ENCODE measurements at regions not wholly inside any gene's neighbourhood (a gene's known extent, or its start where the extent isn't known, plus 50 kb on each side); places are given as distances from the start of the nearest gene placed in this dataset.
"Not testable (repeated sequence)": the region's sequence is repeated elsewhere in the genome, so short reads cannot be mapped to it uniquely, and the experiment has no call there.

DNA sequence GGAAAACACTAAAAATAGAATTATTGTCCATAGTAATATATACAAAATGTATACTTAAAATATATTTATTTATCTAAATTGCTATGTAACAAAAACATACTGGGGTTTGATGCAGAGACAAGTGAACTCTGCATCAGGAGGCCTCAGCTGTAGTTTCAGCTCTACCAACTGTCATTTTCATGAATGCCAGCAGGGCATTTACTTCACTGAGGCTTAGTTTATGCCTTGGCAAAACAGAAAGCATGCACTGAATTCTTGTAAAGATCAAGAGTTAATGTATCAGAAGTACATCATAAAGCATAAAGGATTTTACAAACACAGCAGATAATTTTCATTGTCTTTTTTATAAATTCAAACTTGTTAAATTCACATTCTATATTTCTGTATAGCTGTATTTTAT is 577.0 kb downstream of the C4orf33 start:
- no peak for DNase-seq (ENCODE audit: low read depth in 2 of 2)

DNA sequence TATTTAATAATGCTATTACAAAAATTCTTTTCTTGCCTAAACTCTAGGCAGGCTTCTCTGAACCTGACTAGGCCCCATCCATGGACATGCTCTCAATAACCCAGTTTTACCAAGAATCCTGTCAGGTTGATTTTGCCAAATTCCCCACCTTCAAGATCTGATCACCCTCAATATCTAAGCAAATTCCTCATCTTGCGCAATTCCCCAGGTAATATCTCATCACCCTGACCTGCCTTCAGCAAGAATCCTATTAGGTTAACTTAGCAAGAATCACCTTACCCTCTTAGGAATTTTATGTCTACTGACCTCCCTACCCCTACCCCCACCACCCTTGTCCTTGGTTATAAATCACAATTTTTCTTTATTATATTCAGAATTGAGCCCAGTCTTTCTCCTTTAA is 579.1 kb downstream of the C4orf33 start:
- DNase-seq (ENCODE audit: low read depth in 2 of 2): no peak

DNA sequence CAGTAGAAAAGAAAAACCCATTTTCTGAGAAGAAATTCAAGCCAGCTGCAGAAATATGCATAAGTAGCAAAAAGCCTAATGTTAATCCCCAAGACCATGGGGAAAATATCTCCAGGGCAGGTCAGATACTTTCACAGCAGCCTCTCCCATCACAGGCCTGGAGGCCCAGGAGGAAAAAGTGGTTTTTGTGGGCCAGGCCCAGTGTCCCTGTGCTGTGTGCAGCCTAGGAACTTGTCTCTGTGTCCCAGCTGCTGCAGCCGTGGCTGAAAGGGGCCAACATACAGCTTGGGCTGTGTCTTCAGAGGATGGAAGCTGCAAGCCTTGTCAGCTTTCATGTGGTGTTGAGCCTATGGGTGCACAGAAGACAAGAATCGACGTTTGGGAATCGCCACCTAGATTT is 581.0 kb downstream of the C4orf33 start:
- no peak for DNase-seq (ENCODE audit: low read depth in 2 of 2)

DNA sequence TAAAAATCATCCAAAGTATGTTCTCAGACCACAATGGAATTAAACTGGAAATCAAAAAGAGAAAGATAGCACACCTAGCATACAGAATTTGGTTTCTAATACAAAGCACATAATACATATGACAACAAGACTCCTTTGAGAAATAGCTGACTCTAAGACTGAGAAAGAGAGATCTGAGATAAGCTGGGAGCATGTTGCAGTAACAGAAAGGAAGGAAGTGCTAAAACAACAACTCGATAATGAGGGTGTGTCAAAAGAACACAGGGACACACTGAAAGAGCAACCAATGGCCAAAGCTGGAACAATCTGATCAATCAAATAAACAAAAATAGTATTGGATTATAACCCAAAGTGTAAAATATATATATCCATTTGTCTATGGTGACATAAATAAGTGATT is 586.6 kb downstream of the C4orf33 start:
- DNase-seq (ENCODE audit: low read depth in 2 of 2): no peak

DNA sequence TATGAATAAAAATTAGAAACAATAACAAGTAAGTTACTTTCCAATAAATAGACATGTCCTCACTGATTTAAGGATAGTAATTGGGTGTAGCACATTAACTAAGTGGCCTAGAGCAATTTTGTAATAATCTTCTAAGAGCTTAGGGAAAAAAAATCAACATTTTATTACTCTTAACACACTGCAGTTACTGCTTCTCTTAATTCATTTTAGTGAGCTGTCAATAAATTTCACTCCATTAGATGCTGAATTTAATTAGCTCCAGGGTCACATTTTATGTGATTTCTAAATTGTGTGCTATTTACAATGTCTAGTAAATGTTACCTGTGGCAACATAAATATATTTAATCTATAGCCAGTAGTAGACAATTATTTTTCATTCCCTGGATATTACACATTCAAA is 612.0 kb downstream of the C4orf33 start:
- DNase-seq (ENCODE audit: low read depth in 2 of 2): no peak

DNA sequence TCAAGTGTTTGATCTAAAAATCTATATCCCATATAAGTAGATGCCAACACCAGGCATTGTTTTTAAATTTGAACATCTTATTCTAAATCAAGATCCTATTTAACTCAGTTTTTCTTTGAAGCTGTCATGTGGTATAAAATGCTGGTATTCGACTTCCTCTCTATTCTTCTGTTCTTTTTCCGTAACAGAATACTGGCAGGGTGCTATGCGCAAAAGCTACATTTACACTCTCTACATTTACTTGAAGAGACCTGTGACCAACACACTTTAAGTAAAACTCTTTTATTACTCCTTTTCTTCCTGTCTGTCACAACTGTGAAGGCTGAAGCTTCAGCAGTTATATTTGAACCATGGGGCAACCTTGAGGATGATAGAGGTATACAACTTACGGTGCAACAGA is 612.8 kb downstream of the C4orf33 start:
- no peak for DNase-seq (ENCODE audit: low read depth in 2 of 2)

DNA sequence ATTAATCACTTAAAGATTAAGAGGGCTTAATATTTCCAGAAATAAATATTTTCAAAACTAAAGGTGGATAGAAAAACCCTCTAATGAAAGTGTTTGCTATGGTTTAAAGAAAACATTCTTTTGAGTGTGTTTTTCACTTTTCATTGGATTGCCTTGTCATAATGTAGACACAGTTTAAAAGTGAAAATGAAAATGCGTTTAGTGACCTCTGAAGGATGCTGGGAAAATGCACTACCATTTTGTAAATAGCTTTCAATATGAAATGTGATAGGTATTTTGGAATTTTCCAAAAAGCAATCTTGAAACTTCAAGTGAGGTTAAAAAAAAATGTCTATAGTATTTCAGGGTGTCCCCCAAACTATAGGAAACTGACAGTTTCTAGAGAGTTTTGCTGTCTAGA is 642.2 kb downstream of the C4orf33 start:
- no peak for DNase-seq (ENCODE audit: low read depth in 2 of 2)

DNA sequence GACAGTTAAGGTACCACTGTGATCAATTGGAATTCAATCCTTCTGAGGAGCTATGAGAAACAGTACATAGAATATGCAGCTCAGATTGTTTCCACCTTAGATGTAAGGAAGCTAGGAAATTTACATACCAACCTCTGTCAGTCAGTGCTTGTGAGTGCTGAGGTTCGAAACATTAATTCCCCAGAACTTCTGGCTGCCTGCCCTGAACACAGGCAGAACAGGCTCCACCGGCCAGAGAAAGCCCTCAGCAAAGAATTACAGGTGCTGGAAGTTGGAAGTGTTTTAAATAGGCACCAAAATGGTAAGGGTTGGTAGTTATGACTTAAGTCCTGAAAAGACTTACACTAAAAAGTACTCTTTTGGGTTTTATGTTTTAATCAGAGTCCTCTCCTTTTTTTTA is 651.8 kb downstream of the C4orf33 start:
- no peak for DNase-seq (ENCODE audit: low read depth in 2 of 2)

DNA sequence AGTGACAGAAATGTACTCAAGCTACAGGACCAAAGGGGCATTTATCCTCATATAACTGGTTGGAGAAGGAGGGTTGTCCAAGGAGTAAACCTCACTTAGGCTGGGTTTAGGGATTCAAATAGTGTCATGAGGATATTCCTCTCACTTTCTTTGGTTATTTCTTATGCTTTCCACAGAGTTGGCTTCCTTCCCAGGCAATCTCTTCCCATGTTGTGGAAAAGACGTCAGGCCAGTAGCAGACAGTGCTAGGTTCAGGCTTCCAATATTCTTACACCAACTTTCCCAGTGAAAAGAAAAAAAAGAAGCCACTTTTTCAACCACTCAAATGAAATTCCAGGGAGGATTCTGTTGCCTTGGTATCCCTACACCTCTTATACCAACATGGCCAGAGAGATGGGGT is 653.0 kb downstream of the C4orf33 start:
- DNase-seq (ENCODE audit: low read depth in 2 of 2): no peak

DNA sequence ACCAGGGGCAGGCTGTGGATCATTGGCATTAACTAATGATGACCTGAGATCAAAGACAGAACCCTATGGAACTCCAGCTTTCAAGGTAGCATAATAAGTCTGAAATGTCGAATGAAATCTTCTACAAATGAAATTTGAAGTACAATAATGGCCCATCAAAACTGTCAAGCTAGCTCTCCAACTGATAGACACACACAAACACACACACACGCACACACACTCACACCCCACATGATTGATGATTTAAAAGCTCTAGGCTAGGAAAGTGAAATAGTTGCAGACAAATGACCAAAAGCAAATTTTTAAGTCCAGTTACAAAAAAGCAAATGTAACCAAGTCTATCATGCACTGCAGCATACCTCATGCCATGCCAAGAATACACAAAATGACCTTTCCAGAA is 655.7 kb downstream of the C4orf33 start:
- no peak for DNase-seq (ENCODE audit: low read depth in 2 of 2)

DNA sequence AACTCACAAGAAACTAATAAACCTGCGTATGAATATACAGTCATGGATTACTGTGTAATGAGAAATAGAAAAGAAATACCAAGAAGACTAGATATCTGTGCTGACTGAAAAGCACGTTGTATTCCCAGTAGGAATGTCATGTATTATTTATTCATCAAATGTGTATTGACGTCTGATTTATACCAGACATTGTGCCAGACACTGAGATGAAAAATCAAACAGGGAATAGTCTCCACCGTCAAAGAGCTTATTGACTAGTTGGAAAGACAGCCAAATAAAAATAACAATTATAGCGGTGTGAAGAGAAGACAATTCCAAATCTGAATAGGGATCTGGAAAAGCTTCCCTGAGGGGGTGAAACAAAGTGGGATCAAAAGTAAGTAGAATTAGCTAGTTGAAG is 687.6 kb downstream of the C4orf33 start:
- DNase-seq (ENCODE audit: low read depth in 2 of 2): no peak

DNA sequence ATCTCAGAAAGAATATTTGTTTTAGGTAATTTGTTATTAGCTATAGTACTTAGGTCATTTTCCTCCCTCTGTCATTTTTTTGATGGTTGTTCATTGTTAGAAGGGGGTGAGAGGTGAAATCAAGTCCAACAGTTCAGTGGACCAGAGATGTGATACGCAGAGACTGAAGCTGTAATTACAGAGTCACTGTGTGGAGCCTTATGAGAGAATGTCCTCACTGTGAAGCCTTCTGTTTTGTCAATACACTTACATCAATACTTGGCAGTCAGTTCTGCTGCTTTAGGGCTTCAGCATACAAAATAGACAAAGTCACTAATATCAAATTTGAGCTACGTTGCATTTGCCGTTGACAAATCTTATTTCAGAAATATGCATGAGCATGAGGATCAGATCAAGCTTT is 692.5 kb downstream of the C4orf33 start:
- DNase-seq (ENCODE audit: low read depth in 2 of 2): no peak

DNA sequence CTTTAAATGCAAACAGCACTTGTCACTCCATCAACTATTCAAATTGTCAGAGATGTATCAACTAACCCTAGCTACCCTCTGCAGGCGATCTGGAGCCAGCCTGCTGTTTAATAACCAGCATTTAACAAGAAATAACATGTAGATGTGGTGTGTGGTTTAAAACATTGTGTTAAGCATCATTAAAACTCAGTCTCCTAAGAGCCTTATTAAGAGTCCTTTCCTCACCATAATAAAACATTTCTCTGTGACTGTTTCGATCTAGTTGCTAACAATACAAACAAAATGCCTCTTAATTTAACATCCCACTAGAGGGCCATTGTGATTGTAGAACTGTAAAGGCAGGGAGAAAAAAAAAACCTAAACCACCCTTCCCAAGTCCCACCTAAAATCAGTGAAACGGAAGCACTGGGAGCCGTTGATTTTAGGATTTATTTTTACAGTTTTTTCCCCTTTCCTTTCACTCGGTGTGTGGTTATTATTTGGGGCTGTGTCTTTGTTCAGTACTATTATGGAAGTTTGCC is 708.6 kb downstream of the C4orf33 start:
- DNase-seq (ENCODE audit: low read depth in 2 of 2): no peak

DNA sequence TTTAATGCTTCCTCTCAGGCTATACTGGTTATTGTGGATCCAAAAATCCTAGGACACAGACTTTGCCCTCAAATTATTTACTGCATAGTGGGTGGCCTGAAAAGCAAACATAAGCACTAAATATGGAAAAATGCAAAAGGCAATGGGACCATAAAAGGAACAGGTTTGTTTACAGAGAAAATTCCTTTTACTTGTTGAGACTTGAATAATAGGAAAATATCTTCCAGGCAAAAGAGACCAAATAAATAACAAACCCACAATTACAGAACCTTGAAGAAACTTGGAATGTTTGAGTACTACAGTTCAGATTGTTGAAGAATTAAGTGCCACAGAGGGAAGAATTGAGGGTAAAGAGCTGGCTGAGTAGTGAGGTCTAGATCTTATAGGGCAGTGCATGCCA is 711.0 kb downstream of the C4orf33 start:
- DNase-seq (ENCODE audit: low read depth in 2 of 2): no peak

DNA sequence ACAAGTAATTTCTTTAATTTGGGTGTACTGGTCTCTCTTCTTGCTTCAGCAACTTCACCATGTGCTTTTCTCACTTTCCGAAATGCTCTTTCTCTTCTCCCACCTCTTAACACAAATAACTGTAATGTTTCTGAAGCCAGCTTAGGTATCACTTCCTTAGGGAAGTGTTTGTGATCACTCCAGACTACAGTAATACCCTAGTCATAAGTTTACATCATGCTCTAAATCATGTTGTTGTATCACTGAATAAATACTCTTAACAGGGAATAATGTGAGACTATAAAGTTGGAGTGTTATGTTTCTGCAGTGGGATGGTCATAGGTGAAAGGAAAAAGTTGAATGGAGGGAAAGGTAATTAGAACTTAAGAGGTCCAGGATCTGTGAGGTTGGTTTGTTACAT is 712.3 kb downstream of the C4orf33 start:
- DNase-seq (ENCODE audit: low read depth in 2 of 2): no peak

DNA sequence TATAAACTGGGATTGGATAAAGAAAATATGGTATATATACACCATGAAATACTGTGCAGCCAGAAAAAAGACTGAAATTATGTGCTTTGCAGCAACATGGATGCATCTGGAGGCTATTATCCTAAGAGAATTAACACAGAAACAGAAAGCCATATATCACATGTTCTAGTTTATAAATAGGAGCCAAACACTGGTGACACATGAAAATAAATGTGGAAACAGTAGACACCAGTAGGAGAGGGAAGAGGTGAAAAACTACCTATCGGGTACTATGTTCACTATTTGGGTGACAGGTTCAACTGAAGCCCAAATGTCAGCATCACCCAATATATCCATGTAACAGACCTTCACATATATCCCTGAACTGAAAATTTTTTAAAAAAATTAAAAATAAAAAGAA is 725.1 kb downstream of the C4orf33 start:
- DNase-seq (ENCODE audit: low read depth in 2 of 2): no peak

DNA sequence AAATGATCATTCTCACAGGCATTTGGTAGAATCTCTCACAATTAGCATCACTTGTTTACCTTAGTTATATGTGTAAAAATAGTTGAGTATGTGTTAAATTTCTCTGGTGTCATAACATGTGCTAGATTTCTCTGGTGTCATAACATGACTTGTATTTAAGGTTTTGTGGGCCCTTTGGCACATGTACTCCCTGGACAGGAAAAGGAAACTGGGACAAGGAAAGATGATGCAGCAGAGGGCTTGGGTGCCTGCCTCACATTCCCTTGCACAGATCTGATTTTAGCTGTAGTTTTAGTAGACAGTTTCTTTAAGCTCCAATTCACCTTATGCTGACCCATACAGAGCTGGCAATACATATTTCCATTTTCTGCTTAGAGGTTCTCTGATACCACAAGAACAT is 726.0 kb downstream of the C4orf33 start:
- no peak for DNase-seq (ENCODE audit: low read depth in 2 of 2)

DNA sequence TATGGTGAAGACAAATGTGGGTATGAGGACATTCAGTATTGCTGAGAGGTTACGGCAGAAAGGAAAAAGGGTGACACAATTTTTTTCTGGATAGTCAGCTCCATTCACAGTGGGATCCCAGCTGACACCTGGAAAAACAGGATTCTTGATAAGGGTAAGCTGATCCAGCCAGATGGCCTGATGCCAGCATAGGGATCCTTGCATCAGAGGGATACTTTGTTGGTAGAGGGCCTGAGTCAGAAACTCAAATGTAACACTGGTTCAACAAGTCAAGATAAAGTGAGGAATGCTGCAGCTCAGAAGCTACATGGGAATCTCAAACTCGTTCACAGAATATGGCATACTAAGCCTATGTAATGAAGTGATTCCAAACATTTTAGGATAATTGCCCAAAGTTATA is 726.7 kb downstream of the C4orf33 start:
- DNase-seq (ENCODE audit: low read depth in 2 of 2): no peak

DNA sequence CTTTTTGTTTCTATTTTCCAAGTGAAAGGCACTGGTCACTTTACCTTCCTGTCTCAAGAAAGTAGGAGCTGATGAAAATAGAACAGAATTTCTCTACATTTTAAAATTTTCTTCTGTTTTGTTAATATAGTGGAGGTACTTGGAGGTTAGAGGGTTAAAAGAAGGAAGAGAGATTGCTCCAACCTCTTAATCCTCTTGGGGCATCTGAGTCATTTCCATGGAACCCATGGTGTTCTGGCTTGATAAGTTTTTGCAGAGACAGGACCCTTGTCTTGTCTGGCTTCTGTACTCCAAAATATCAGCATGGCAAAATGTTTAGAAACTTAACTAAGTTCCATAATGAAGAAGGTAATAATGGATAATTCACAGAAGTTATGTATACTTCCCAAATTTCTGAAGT is 727.2 kb downstream of the C4orf33 start:
- DNase-seq (ENCODE audit: low read depth in 2 of 2): no peak

DNA sequence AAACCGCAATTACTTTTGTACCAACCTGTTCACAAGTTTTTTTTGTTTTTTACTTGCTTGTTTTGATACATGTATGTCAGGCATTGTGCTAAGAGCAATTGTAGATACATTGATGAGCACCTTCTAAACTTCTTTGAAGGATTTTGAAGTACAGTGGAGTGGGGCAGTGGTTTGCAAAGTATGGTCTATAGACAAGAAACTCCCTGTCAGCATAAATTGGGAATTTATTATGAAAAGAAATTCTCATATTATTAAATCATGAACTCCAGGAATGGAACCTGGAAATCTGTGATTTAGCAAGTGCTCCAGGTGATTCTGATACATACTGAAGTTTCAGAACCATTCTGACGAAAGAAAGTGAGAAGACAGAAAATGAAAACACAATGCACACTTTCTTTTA is 733.4 kb downstream of the C4orf33 start:
- no peak for DNase-seq (ENCODE audit: low read depth in 2 of 2)

DNA sequence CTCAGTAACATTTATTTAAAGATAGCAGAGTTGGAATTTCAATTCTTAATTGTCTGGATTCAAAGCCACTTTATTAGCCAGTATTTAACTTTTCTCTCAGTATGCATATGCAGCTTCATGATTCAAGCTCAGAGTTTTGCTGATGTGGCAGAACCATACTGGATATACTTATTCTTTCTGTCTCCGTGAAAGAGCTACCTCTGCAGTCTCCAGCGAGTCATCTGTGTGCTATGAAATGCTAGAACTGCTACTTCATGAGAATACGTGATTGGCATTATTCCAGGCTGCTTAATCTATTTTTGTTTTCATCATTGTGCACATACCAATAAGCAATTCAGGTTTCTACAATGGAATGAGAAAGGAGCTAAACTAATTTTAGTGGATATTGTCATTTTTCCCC is 743.7 kb downstream of the C4orf33 start:
- DNase-seq (ENCODE audit: low read depth in 2 of 2): no peak

DNA sequence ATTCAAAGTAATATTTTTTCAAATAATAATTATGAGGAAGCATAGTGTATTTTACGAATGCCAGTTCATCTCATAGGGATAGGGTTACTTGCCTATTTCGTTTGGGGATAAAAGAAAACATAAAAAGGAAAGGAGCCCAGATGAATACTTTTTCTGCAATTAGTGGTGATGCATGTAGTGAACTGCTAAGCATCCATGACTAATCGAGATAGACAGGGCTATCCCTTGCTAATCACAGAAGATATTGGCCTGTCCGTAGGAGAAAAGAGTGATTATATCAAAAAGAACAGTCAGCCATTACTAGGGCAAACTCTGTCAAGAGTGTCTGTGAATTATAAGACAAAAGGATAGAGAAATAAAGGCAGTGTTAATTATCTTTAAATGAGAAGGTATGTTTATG is 746.1 kb downstream of the C4orf33 start:
- no peak for DNase-seq (ENCODE audit: low read depth in 2 of 2)

DNA sequence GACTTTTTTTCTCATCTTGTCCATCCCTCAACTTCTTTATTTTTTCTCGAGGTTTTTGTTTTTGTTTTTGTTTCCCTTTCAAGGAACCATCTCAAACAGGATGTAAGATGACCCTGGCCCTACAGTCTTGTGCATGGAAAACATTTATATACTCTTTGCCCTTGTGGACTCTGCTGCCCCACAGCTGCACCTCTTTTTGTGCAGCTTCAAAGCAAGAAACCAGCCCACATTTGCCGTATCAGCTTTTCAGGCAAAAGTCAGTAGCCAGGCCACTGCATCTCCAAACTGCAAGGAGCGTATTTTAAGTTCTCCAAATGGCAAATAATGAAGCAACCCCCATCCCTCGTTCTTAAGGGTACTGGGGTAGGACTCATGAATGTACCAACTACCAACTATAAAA is 756.5 kb downstream of the C4orf33 start:
- DNase-seq (ENCODE audit: low read depth in 2 of 2): no peak

DNA sequence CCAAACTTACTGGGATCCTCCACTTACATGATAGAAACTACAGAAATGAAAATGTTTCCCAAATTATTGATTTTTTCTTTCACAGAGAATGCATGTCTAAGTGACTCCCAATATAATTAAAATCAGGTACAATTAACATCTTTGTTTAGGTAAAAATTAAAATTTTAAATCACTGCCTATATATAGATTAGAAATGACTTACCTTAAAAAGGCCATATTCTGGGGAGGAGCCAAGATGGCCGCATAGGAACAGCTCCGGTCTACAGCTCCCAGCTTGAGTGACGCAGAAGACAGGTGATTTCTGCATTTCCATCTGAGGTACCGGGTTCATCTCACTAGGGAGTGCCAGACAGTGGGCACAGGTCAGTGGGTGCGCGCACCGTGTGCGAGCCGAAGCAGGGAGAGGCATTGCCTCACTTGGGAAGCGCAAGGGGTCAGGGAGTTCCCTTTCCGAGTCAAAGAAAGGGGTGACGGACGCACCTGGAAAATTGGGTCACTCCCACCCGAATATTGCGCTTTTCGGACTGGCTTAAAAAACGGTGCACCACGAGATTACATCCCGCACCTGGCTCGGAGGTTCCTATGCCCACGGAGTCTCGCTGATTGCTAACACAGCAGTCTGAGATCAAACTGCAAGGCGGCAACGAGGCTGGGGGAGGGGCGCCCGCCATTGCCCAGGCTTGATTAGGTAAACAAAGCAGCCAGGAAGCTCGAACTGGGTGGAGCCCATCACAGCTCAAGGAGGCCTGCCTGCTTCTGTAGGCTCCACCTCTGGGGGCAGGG is 757.9 kb downstream of the C4orf33 start:
- not testable (repeated sequence) for DNase-seq (ENCODE audit: low read depth in 2 of 2)

All from stimulated activated CD8-positive, alpha-beta memory T cell treated with anti-CD3 and anti-CD28 coated beads, Interleukin-2, amount 100 ng/mL, for 1 hour (primary cell).